Astrocyte of the spinal cord (primary cell): ENCODE measurements at regions not wholly inside any gene's neighbourhood (a gene's known extent, or its start where the extent isn't known, plus 50 kb on each side); places are given as distances from the start of the nearest gene placed in this dataset.

ENCODE experiments used
- DNase-seq: peaks from one replicate; pipeline ENCODE4 v3.0.0; 2011; ENCODE audit warnings: low read depth, low spot score
- H3K4me3 ChIP-seq: 2 replicates; pipeline ENCODE4 v1.5.1; 2011; ENCODE audit warnings: low read depth, mild to moderate bottlenecking, low read length, moderate library complexity
- CTCF ChIP-seq: IDR thresholded peaks from 2 replicates; pipeline ENCODE4 v1.5.1; 2012; ENCODE audit warnings: low read depth, mild to moderate bottlenecking, low read length, inconsistent platforms
- in situ Hi-C: cut with HindIII; loops from 2 replicates; pipeline ENCODE4 v1.10.0; 2017; ENCODE audit warnings: low sequenced_read_pairs

DNA sequence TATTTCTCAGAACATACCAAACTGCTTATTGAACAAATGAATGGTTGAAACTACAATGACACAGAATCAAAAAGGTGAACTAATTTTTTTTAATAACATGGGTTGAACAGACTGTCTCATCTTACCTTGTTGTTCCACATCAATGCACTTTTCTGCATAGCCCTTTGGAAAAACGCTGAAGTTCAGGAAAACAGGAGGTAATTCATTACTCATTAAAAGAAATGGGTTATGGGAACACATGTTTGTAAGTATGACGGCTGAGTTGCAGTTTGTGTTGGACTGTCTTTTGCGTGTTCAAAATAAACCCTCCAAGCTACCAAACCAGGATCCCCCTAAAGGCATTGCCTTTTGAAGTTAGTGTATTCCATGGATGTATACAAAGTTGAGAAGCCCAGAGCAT lies 514.9 kb upstream of the PKN2 start:
- in situ Hi-C loops = no loop called here
- TF ChIP-seq CTCF = no peak
- no peak for DNase-seq

GRCh38 chr1:88169939-88170338 lies 514.1 kb upstream of the PKN2 start:
- no peak for DNase-seq
- no peak for TF ChIP-seq CTCF
- no peak overlapping the region for H3K4me3 ChIP-seq
- in situ Hi-C loops = no loop called here

More for the DNA sequence above, 514.9 kb upstream of the PKN2 start:
- H3K4me3 ChIP-seq = no peak overlapping the region

- no peak for TF ChIP-seq CTCF
- DNase-seq = no peak
- in situ Hi-C loops = no loop called here
- no peak overlapping the region for H3K4me3 ChIP-seq
Observed at GRCh38 chr1:88175120-88175630, 508.9 kb upstream of the PKN2 start.

DNA sequence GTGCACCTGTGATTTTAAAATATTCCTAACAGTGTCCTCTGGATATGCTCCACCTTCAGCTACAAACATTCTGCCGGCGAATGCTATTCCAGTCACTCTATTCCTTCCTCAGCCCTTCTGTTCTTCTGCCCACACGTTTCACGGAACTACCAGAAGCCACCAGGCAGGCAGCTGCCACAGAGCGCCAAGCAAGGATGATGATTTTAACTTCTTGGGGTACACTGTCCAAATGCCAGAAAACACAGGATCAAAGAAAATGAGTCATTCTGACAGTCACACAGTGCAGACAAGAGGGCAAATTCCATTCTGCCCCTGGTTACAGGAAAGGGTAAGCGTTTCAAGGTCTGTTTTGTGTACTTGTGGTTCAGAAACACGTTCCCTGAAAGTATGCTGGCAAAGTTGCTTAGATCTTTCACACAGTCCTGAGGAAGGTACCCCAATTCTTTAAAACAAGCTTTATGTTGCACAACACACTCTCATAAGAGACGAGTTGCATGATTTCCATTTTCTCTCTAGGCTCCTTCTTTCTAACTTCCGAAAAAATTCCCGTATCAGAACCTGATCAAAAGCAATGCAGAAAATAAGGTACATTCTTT lies 508.3 kb upstream of the PKN2 start:
- DNase-seq = peak; percentile 62
- H3K4me3 ChIP-seq = no peak overlapping the region
- TF ChIP-seq CTCF = no peak
- in situ Hi-C loops = no loop called here

- TF ChIP-seq CTCF = no peak
- DNase-seq = no peak
- in situ Hi-C loops = no loop called here
- H3K4me3 ChIP-seq = no peak overlapping the region
Observed at GRCh38 chr1:88179943-88180342, 504.1 kb upstream of the PKN2 start.

- in situ Hi-C loops = no loop called here
Observed at GRCh38 chr1:88180449-88181108, 503.5 kb upstream of the PKN2 start.

More at GRCh38 chr1:88180449-88181108, 503.5 kb upstream of the PKN2 start:
- TF ChIP-seq CTCF = peak; percentile 99
- peak; percentile 79 for DNase-seq
- H3K4me3 ChIP-seq = no peak overlapping the region
